Loucy (cell line): ENCODE measurements at regions not wholly inside any gene's neighbourhood (a gene's known extent, or its start where the extent isn't known, plus 50 kb on each side); places are given as distances from the start of the nearest gene placed in this dataset.

Experiments
- H2AFZ ChIP-seq: fragments of 200-600 bp; sonication (generic); 2 replicates; pipeline ENCODE4 v1.6.0; 2016; ENCODE audit warnings: antibody characterized with exemption, mild to moderate bottlenecking, low read length, moderate library complexity
- H3F3A ChIP-seq: fragments of 200-600 bp; 2 replicates; pipeline ENCODE4 v1.6.0; 2016; ENCODE audit warnings: antibody characterized with exemption, low read depth, mild to moderate bottlenecking
- H3K27me3 ChIP-seq: fragments of 200-600 bp; sonication (generic); 2 replicates; pipeline ENCODE4 v1.6.1; 2014; ENCODE audit warnings: low read length, mild to moderate bottlenecking; ENCODE audit not compliant: insufficient read depth, poor library complexity, severe bottlenecking
- H3K36me3 ChIP-seq: fragments of 200-600 bp; sonication (generic); 2 replicates; pipeline ENCODE4 v1.6.1; 2016; ENCODE audit warnings: low read length; ENCODE audit not compliant: insufficient read depth
- H3K4me1 ChIP-seq: fragments of 200-600 bp; sonication (generic); 2 replicates; pipeline ENCODE4 v1.5.1; 2014; ENCODE audit warnings: low read length, mild to moderate bottlenecking; ENCODE audit not compliant: insufficient read depth, poor library complexity, severe bottlenecking
- H3K4me2 ChIP-seq: fragments of 200-600 bp; sonication (generic); 2 replicates; pipeline ENCODE4 v1.6.0; 2014; ENCODE audit warnings: antibody characterized with exemption, low read length, low read depth, mild to moderate bottlenecking; ENCODE audit not compliant: poor library complexity, severe bottlenecking
- H3K4me3 ChIP-seq: fragments of 200-600 bp; sonication (generic); 2 replicates; pipeline ENCODE4 v1.5.1; 2014; ENCODE audit warnings: low read length, mild to moderate bottlenecking, mixed read lengths; ENCODE audit not compliant: poor library complexity, severe bottlenecking
- H3K79me2 ChIP-seq: fragments of 200-600 bp; sonication (generic); 2 replicates; pipeline ENCODE4 v1.6.1; 2014; ENCODE audit warnings: low read length; ENCODE audit not compliant: insufficient read depth
- H3K9ac ChIP-seq: fragments of 200-600 bp; sonication (generic); 2 replicates; pipeline ENCODE4 v1.6.0; 2014; ENCODE audit warnings: mild to moderate bottlenecking, low read depth, low read length, moderate library complexity; ENCODE audit not compliant: poor library complexity, severe bottlenecking
- H3K9me2 ChIP-seq: fragments of 200-600 bp; sonication (generic); replicated peaks from 2 replicates; pipeline ENCODE4 v1.6.1; 2016; ENCODE audit warnings: low read depth, low read length, mixed read lengths
- H3K9me3 ChIP-seq: fragments of 200-600 bp; sonication (generic); 2 replicates; pipeline ENCODE4 v1.6.1; 2014; ENCODE audit warnings: mild to moderate bottlenecking, antibody characterized with exemption, low read length, low read depth; ENCODE audit not compliant: insufficient read depth
- H4K20me1 ChIP-seq: fragments of 200-600 bp; sonication (generic); 2 replicates; pipeline ENCODE4 v1.6.0; 2014; ENCODE audit warnings: antibody characterized with exemption, low read length, mild to moderate bottlenecking; ENCODE audit not compliant: insufficient read depth, poor library complexity, severe bottlenecking
- EZH2phosphoT487 ChIP-seq: fragments of 200-600 bp; IDR thresholded peaks from 2 replicates; pipeline ENCODE4 v1.6.1; 2018; ENCODE audit warnings: antibody characterized with exemption, mild to moderate bottlenecking, moderate library complexity, borderline replicate concordance
- TF ChIP-seq, protein P1 (sequence below): fragments of 200-600 bp; sonication (generic); conservative IDR thresholded peaks from 2 replicates; pipeline ENCODE4 v1.5.1; 2014; ENCODE audit warnings: mild to moderate bottlenecking, antibody characterized with exemption, low read length

GRCh38 chr9:24413651-24414050, 132.0 kb downstream of the IZUMO3 start:
- no peak overlapping the region for H3K4me2 ChIP-seq
- H3K4me1 ChIP-seq: no peaks in the 10 kb centered on the region
- no peak overlapping the region for H3K9ac ChIP-seq
- TF ChIP-seq, protein P1, sequence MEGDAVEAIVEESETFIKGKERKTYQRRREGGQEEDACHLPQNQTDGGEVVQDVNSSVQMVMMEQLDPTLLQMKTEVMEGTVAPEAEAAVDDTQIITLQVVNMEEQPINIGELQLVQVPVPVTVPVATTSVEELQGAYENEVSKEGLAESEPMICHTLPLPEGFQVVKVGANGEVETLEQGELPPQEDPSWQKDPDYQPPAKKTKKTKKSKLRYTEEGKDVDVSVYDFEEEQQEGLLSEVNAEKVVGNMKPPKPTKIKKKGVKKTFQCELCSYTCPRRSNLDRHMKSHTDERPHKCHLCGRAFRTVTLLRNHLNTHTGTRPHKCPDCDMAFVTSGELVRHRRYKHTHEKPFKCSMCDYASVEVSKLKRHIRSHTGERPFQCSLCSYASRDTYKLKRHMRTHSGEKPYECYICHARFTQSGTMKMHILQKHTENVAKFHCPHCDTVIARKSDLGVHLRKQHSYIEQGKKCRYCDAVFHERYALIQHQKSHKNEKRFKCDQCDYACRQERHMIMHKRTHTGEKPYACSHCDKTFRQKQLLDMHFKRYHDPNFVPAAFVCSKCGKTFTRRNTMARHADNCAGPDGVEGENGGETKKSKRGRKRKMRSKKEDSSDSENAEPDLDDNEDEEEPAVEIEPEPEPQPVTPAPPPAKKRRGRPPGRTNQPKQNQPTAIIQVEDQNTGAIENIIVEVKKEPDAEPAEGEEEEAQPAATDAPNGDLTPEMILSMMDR: no peak
- TF ChIP-seq EZH2phosphoT487: no peak
- H2AFZ ChIP-seq: no peak overlapping the region
- no peaks in the 10 kb centered on the region for H3K9me3 ChIP-seq
- no peaks in the 10 kb centered on the region for H3K36me3 ChIP-seq
- no peaks in the 10 kb centered on the region for H3K27me3 ChIP-seq
- H3K79me2 ChIP-seq: no peaks in the 10 kb centered on the region
- no peaks in the 10 kb centered on the region for H4K20me1 ChIP-seq
- no peaks in the 10 kb centered on the region for H3K9me2 ChIP-seq
- no peaks in the 10 kb centered on the region for H3F3A ChIP-seq
- no peak overlapping the region for H3K4me3 ChIP-seq

DNA sequence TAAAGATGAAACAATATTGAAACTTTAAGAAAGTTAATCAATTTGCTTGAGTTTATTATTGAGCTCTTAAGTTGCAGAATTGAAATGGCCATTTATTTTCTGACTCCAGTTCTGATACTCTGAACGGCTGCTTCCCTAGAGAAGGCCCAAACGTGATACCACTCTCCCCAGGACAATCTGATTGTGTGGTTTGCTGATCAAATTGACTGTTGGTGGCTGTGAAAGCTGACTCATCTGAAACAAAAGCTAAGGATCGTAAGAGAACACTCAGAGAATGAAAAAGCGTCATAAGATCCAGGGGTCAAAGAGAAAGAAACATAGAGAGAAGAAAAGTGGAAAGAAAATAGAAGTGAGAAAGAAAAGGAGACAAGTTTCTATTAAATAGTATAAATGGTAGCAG, 147.2 kb downstream of the IZUMO3 start:
- Histone ChIP-seq H3K36me3 (no peaks in the 10 kb centered on the region), H3K9me3 (no peaks in the 10 kb centered on the region), H3K79me2 (no peaks in the 10 kb centered on the region), H4K20me1 (no peaks in the 10 kb centered on the region), H3K4me2 (no peak overlapping the region), H3F3A (no peaks in the 10 kb centered on the region), H3K4me1 (no peaks in the 10 kb centered on the region), H3K9ac (no peak overlapping the region), H3K27me3 (no peaks in the 10 kb centered on the region), H2AFZ (no peak overlapping the region), H3K4me3 (no peak overlapping the region), H3K9me2 (no peaks in the 10 kb centered on the region)
- TF ChIP-seq, protein P1: no peak
- TF ChIP-seq EZH2phosphoT487: no peak

GRCh38 chr9:24391095-24391494, 154.6 kb downstream of the IZUMO3 start:
- no peaks in the 10 kb centered on the region for H3F3A ChIP-seq
- TF ChIP-seq, protein P1: no peak
- TF ChIP-seq EZH2phosphoT487: no peak

More at GRCh38 chr9:24391095-24391494, 154.6 kb downstream of the IZUMO3 start:
- Histone ChIP-seq H2AFZ (no peak overlapping the region), H3K79me2 (no peaks in the 10 kb centered on the region), H3K27me3 (no peaks in the 10 kb centered on the region), H4K20me1 (no peaks in the 10 kb centered on the region), H3K9me2 (no peaks in the 10 kb centered on the region), H3K9ac (no peak overlapping the region), H3K4me3 (no peak overlapping the region), H3K4me2 (no peak overlapping the region), H3K36me3 (no peaks in the 10 kb centered on the region), H3K4me1 (no peaks in the 10 kb centered on the region), H3K9me3 (no peaks in the 10 kb centered on the region)
